NB4 (cell line): ENCODE measurements at regions not wholly inside any gene's neighbourhood (a gene's known extent, or its start where the extent isn't known, plus 50 kb on each side); places are given as distances from the start of the nearest gene placed in this dataset.

Experiments used
- MYC ChIP-seq: IDR thresholded peaks from 2 replicates; pipeline ENCODE4 v1.6.1; 2011; ENCODE audit warnings: low read depth, low read length
- POLR2A ChIP-seq: IDR thresholded peaks from 2 replicates; pipeline ENCODE4 v1.6.1; 2011; ENCODE audit warnings: mild to moderate bottlenecking; ENCODE audit not compliant: insufficient read length; ENCODE audit errors: extremely low read depth
- TF ChIP-seq, protein P1 (sequence below): IDR thresholded peaks from one replicate; pipeline ENCODE4 v1.5.1; 2012; ENCODE audit warnings: low read depth, low read length
- TF ChIP-seq, protein P2 (sequence below): IDR thresholded peaks from 2 replicates; pipeline ENCODE4 v1.6.1; 2011; ENCODE audit warnings: low read depth, low read length

DNA sequence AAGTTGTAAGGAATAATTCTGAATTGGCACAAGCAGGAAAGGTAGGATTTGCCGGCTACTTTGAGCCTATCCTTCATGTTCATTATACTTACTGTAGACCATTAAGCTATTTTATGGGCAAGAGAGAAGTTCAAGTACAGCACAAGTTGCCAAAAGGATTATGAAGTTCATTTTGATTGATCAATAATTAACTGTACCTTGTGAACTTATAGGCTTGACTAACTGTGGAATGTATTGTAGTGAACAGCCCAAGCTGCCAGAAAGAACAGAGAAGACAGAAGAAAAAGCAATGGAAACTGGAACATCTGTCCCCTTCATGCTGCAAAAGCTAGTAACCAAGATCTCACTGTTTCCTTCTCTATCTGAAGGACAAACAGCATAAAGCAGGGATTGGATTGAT, 810.1 kb upstream of the ZEB2 start:
- TF ChIP-seq, protein P1, sequence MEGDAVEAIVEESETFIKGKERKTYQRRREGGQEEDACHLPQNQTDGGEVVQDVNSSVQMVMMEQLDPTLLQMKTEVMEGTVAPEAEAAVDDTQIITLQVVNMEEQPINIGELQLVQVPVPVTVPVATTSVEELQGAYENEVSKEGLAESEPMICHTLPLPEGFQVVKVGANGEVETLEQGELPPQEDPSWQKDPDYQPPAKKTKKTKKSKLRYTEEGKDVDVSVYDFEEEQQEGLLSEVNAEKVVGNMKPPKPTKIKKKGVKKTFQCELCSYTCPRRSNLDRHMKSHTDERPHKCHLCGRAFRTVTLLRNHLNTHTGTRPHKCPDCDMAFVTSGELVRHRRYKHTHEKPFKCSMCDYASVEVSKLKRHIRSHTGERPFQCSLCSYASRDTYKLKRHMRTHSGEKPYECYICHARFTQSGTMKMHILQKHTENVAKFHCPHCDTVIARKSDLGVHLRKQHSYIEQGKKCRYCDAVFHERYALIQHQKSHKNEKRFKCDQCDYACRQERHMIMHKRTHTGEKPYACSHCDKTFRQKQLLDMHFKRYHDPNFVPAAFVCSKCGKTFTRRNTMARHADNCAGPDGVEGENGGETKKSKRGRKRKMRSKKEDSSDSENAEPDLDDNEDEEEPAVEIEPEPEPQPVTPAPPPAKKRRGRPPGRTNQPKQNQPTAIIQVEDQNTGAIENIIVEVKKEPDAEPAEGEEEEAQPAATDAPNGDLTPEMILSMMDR, result no peak
- TF ChIP-seq, protein P2, sequence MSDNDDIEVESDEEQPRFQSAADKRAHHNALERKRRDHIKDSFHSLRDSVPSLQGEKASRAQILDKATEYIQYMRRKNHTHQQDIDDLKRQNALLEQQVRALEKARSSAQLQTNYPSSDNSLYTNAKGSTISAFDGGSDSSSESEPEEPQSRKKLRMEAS, result no peak
- TF ChIP-seq POLR2A (no peak), MYC (no peak)
